GM23248 (cell line): ENCODE measurements at regions not wholly inside any gene's neighbourhood (a gene's known extent, or its start where the extent isn't known, plus 50 kb on each side); places are given as distances from the start of the nearest gene placed in this dataset.
A peak's percentile ranks its signal among the peaks of the same experiment; 100 is the strongest.

Experiments
- DNase-seq: peaks from one replicate; pipeline ENCODE4 v3.0.0-alpha.2; 2015
- H2AFZ ChIP-seq: fragments of 200-600 bp; sonication (generic); 2 replicates; pipeline ENCODE4 v1.6.1; 2016; ENCODE audit warnings: antibody characterized with exemption
- H3F3A ChIP-seq: fragments of 200-600 bp; sonication (generic); 2 replicates; pipeline ENCODE4 v1.6.1; 2016; ENCODE audit warnings: mild to moderate bottlenecking, antibody characterized with exemption, mixed run types; ENCODE audit not compliant: insufficient read depth
- H3K27ac ChIP-seq: fragments of 200-600 bp; sonication (generic); 2 replicates; pipeline ENCODE4 v1.5.1; 2016; ENCODE audit warnings: mild to moderate bottlenecking
- H3K27me3 ChIP-seq: fragments of 200-600 bp; sonication (generic); replicated peaks from 2 replicates; pipeline ENCODE4 v1.6.1; 2016; ENCODE audit warnings: mild to moderate bottlenecking; ENCODE audit not compliant: insufficient read depth
- H3K36me3 ChIP-seq: fragments of 200-600 bp; sonication (generic); 2 replicates; pipeline ENCODE4 v1.6.1; 2016; ENCODE audit warnings: low read depth, mild to moderate bottlenecking
- H3K4me1 ChIP-seq: fragments of 200-600 bp; sonication (generic); 2 replicates; pipeline ENCODE4 v1.6.1; 2016; ENCODE audit warnings: mild to moderate bottlenecking; ENCODE audit not compliant: insufficient read depth
- H3K4me2 ChIP-seq: fragments of 200-600 bp; sonication (generic); one replicate; pipeline ENCODE4 v1.6.1; 2016; ENCODE audit warnings: mild to moderate bottlenecking; ENCODE audit not compliant: unreplicated experiment
- H3K4me3 ChIP-seq: fragments of 200-600 bp; sonication (generic); 2 replicates; pipeline ENCODE4 v1.5.1; 2016; ENCODE audit warnings: mild to moderate bottlenecking
- H3K79me2 ChIP-seq: fragments of 200-600 bp; sonication (generic); 2 replicates; pipeline ENCODE4 v1.6.1; 2016; ENCODE audit warnings: mild to moderate bottlenecking; ENCODE audit not compliant: insufficient read depth
- H3K9ac ChIP-seq: fragments of 200-600 bp; sonication (generic); 2 replicates; pipeline ENCODE4 v1.6.1; 2016; ENCODE audit warnings: mild to moderate bottlenecking
- H3K9me2 ChIP-seq: fragments of 200-600 bp; sonication (generic); 2 replicates; pipeline ENCODE4 v1.6.1; 2016; ENCODE audit warnings: mixed run types, mild to moderate bottlenecking, moderate library complexity; ENCODE audit not compliant: insufficient read depth
- H3K9me3 ChIP-seq: fragments of 200-600 bp; sonication (generic); one replicate; pipeline ENCODE4 v1.6.1; 2017; ENCODE audit warnings: low read depth
- H4K20me1 ChIP-seq: fragments of 200-600 bp; sonication (generic); 2 replicates; pipeline ENCODE4 v1.6.0; 2016; ENCODE audit not compliant: insufficient read depth
- EZH2 ChIP-seq: fragments of 200-600 bp; sonication (generic); IDR thresholded peaks from 2 replicates; pipeline ENCODE4 v1.6.1; 2018; ENCODE audit warnings: antibody characterized with exemption, mild to moderate bottlenecking; ENCODE audit not compliant: insufficient read depth, poor library complexity, severe bottlenecking
- EZH2phosphoT487 ChIP-seq: fragments of 200-600 bp; sonication (generic); IDR thresholded peaks from 2 replicates; pipeline ENCODE4 v1.6.1; 2018; ENCODE audit warnings: antibody characterized with exemption, moderate library complexity, mild to moderate bottlenecking, low read depth; ENCODE audit not compliant: insufficient read depth
- WGBS, 2 experiments: methylation state at CpG; one replicate each; pipeline ENCODE4 v1.1.6; 2015 to 2017; ENCODE audit warnings: low lambda C conversion rate in 2 of 2, low coverage in 1 of 2; ENCODE audit errors: missing lambda C conversion rate in 2 of 2; 5-methylcytosine and 5-hydroxymethylcytosine counted together
- in situ Hi-C: fragments of 300-500 bp; cut with MboI; formaldehyde crosslinking; loops from 2 replicates; pipeline ENCODE4 v1.15.0; 2020

- H2AFZ ChIP-seq, result no peak overlapping the region
- no peaks in the 10 kb centered on the region for H3K36me3 ChIP-seq
- peak; percentile 39 for DNase-seq
- no peaks in the 10 kb centered on the region for H4K20me1 ChIP-seq
- no peaks in the 10 kb centered on the region; the same call in 1 of the 2 replicates for H3K27me3 ChIP-seq
- no peaks in the 10 kb centered on the region for H3K9me2 ChIP-seq
- in situ Hi-C loops, result loop anchor here (10.0 kb wide), 1 partner anchor 617 kb away; no protein-coding TSS in a partner anchor
- H3K4me1 ChIP-seq, result peaks cover 4% of the 10 kb centered on the region; the same call in 1 of the 2 replicates
- no peak overlapping the region for H3K4me3 ChIP-seq
- 88 to 89% methylated on average over 4 to 5 of the region's 5 CpGs for WGBS, 2 experiments
- no peaks in the 10 kb centered on the region for H3K9me3 ChIP-seq
- no peak overlapping the region for H3K9ac ChIP-seq
- no peaks in the 10 kb centered on the region for H3K79me2 ChIP-seq
- H3K27ac ChIP-seq, result no peak overlapping the region
- H3K4me2 ChIP-seq, result no peak overlapping the region
- no peaks in the 10 kb centered on the region for H3F3A ChIP-seq
- no peak for TF ChIP-seq EZH2phosphoT487
Measured at GRCh38 chr5:138647261-138647788, 72.1 kb upstream of the HSPA9 start.

GRCh38 chr5:138646671-138647070, 71.5 kb upstream of the HSPA9 start:
- no peaks in the 10 kb centered on the region for H3K79me2 ChIP-seq
- no peaks in the 10 kb centered on the region for H4K20me1 ChIP-seq
- no peaks in the 10 kb centered on the region for H3F3A ChIP-seq
- H3K27ac ChIP-seq, result no peak overlapping the region
- DNase-seq, result no peak
- no peak overlapping the region for H3K9ac ChIP-seq
- no peak overlapping the region for H3K4me3 ChIP-seq
- H3K9me2 ChIP-seq, result no peaks in the 10 kb centered on the region
- no peaks in the 10 kb centered on the region; the same call in 1 of the 2 replicates for H3K27me3 ChIP-seq
- no peak overlapping the region for H3K4me2 ChIP-seq
- no peak overlapping the region for H2AFZ ChIP-seq
- no peaks in the 10 kb centered on the region for H3K9me3 ChIP-seq
- peaks cover 4% of the 10 kb centered on the region; the same call in 1 of the 2 replicates for H3K4me1 ChIP-seq
- WGBS, 2 experiments, result 86 to 88% methylated on average over 11 of the region's 11 CpGs
- H3K36me3 ChIP-seq, result no peaks in the 10 kb centered on the region
- in situ Hi-C loops, result loop anchor here (10.0 kb wide), 1 partner anchor 618 kb away; no protein-coding TSS in a partner anchor
- TF ChIP-seq EZH2phosphoT487, result no peak
- TF ChIP-seq EZH2, result no peak

GRCh38 chr5:138645778-138646575, 70.8 kb upstream of the HSPA9 start:
- no peaks in the 10 kb centered on the region for H3K79me2 ChIP-seq
- H3K27me3 ChIP-seq, result no peaks in the 10 kb centered on the region; the same call in 1 of the 2 replicates
- WGBS, 2 experiments, result 63% methylated on average over 5 of the region's 5 CpGs

GRCh38 chr5:138643040-138643791, 68.0 kb upstream of the HSPA9 start:
- 20 to 25% methylated on average over 5 of the region's 5 CpGs for WGBS, 2 experiments
- H3K4me1 ChIP-seq, result peaks cover 4% of the 10 kb centered on the region; the same call in 1 of the 2 replicates
- H3K4me2 ChIP-seq, result no peak overlapping the region
- H3K9ac ChIP-seq, result no peak overlapping the region
- H4K20me1 ChIP-seq, result no peaks in the 10 kb centered on the region
- H3K27ac ChIP-seq, result no peak overlapping the region
- H3K9me3 ChIP-seq, result no peaks in the 10 kb centered on the region
- no peak overlapping the region for H3K4me3 ChIP-seq
- H3K9me2 ChIP-seq, result no peaks in the 10 kb centered on the region
- no peak for TF ChIP-seq EZH2phosphoT487
- TF ChIP-seq EZH2, result no peak
- no peaks in the 10 kb centered on the region for H3K36me3 ChIP-seq
- H2AFZ ChIP-seq, result no peak overlapping the region
- H3F3A ChIP-seq, result no peaks in the 10 kb centered on the region
- no peaks in the 10 kb centered on the region for H3K79me2 ChIP-seq
- peak; percentile 3 for DNase-seq
- H3K27me3 ChIP-seq, result no peaks in the 10 kb centered on the region
- in situ Hi-C loops, result loop anchor here (10.0 kb wide), 1 partner anchor 622 kb away; no protein-coding TSS in a partner anchor

More at GRCh38 chr5:138645778-138646575, 70.8 kb upstream of the HSPA9 start:
- Histone ChIP-seq H3K9me2 (no peaks in the 10 kb centered on the region), H3K36me3 (no peaks in the 10 kb centered on the region), H3K4me1 (peaks cover 4% of the 10 kb centered on the region; the same call in 1 of the 2 replicates), H3K9ac (no peak overlapping the region), H4K20me1 (no peaks in the 10 kb centered on the region), H3K4me3 (no peak overlapping the region), H3K27ac (no peak overlapping the region), H3K9me3 (no peaks in the 10 kb centered on the region), H3F3A (no peaks in the 10 kb centered on the region), H2AFZ (no peak overlapping the region), H3K4me2 (no peak overlapping the region)
- no peak for DNase-seq
- TF ChIP-seq EZH2phosphoT487 (no peak), EZH2 (no peak)
- in situ Hi-C loops, result loop anchor here (10.0 kb wide), 1 partner anchor 619 kb away; no protein-coding TSS in a partner anchor
